KMS-11 (cell line): ENCODE measurements at regions not wholly inside any gene's neighbourhood (a gene's known extent, or its start where the extent isn't known, plus 50 kb on each side); places are given as distances from the start of the nearest gene placed in this dataset.

Experiments used
- H2AFZ ChIP-seq: fragments of 200-600 bp; sonication (generic); 2 replicates; pipeline ENCODE4 v1.6.1; 2016; ENCODE audit warnings: antibody characterized with exemption, mixed run types, low read depth
- H3K27ac ChIP-seq: fragments of 200-600 bp; sonication (generic); 2 replicates; pipeline ENCODE4 v1.6.1; 2016; ENCODE audit warnings: mild to moderate bottlenecking, mixed run types
- H3K27me3 ChIP-seq: fragments of 200-600 bp; sonication (generic); 2 replicates; pipeline ENCODE4 v1.6.1; 2017; ENCODE audit warnings: mild to moderate bottlenecking, low read depth, mixed run types, moderate library complexity; ENCODE audit not compliant: insufficient read depth
- H3K36me3 ChIP-seq: fragments of 200-600 bp; sonication (generic); 2 replicates; pipeline ENCODE4 v1.6.1; 2017; ENCODE audit warnings: mild to moderate bottlenecking, mixed run types; ENCODE audit not compliant: insufficient read depth
- H3K4me1 ChIP-seq: fragments of 200-600 bp; sonication (generic); 2 replicates; pipeline ENCODE4 v1.6.1; 2016; ENCODE audit warnings: mild to moderate bottlenecking, low read depth, mixed run types; ENCODE audit not compliant: poor library complexity, severe bottlenecking
- H3K4me2 ChIP-seq: fragments of 200-600 bp; sonication (generic); 2 replicates; pipeline ENCODE4 v1.7.0; 2016; ENCODE audit warnings: mild to moderate bottlenecking, mixed run types
- H3K4me3 ChIP-seq: fragments of 200-600 bp; sonication (generic); IDR thresholded peaks from 2 replicates; pipeline ENCODE4 v1.6.1; 2017; ENCODE audit warnings: low read depth, low read length, mixed read lengths; ENCODE audit not compliant: insufficient read depth
- H3K79me2 ChIP-seq: fragments of 200-600 bp; sonication (generic); 2 replicates; pipeline ENCODE4 v1.6.1; 2016; ENCODE audit warnings: low read depth, mixed run types; ENCODE audit not compliant: insufficient read depth
- H3K9ac ChIP-seq: fragments of 200-600 bp; sonication (generic); 2 replicates; pipeline ENCODE4 v1.6.1; 2016; ENCODE audit warnings: mild to moderate bottlenecking, mixed run types
- H4K20me1 ChIP-seq: fragments of 200-600 bp; sonication (generic); 2 replicates; pipeline ENCODE4 v1.6.1; 2016; ENCODE audit warnings: mild to moderate bottlenecking, mixed run types; ENCODE audit not compliant: insufficient read depth
- CTCF ChIP-seq: fragments of 200-600 bp; sonication (generic); conservative IDR thresholded peaks from 2 replicates; pipeline ENCODE4 v1.6.1; 2017; ENCODE audit warnings: low read depth, mild to moderate bottlenecking, antibody characterized with exemption, low read length, moderate library complexity, mixed read lengths

GRCh38 chr18:73006331-73006730 is 138.5 kb upstream of the NETO1 start:
- H3K27ac ChIP-seq: no peak overlapping the region
- H3K79me2 ChIP-seq: no peaks in the 10 kb centered on the region
- H3K9ac ChIP-seq: no peak overlapping the region
- no peak overlapping the region for H3K4me3 ChIP-seq
- H3K4me1 ChIP-seq: no peaks in the 10 kb centered on the region
- H3K4me2 ChIP-seq: no peak overlapping the region
- H4K20me1 ChIP-seq: no peaks in the 10 kb centered on the region
- no peak for TF ChIP-seq CTCF
- no peaks in the 10 kb centered on the region for H3K36me3 ChIP-seq
- H3K27me3 ChIP-seq: no peaks in the 10 kb centered on the region
- no peak overlapping the region for H2AFZ ChIP-seq

GRCh38 chr18:73004260-73004659 is 136.5 kb upstream of the NETO1 start:
- Histone ChIP-seq H3K4me2 (no peak overlapping the region), H3K4me1 (no peaks in the 10 kb centered on the region), H3K27me3 (no peaks in the 10 kb centered on the region), H3K4me3 (no peak overlapping the region), H3K27ac (no peak overlapping the region), H2AFZ (no peak overlapping the region), H3K79me2 (no peaks in the 10 kb centered on the region), H3K36me3 (no peaks in the 10 kb centered on the region), H4K20me1 (no peaks in the 10 kb centered on the region), H3K9ac (no peak overlapping the region)
- TF ChIP-seq CTCF: no peak

GRCh38 chr18:72999971-73000607 is 132.3 kb upstream of the NETO1 start:
- no peak overlapping the region for H3K9ac ChIP-seq
- H3K36me3 ChIP-seq: no peaks in the 10 kb centered on the region
- no peaks in the 10 kb centered on the region for H3K27me3 ChIP-seq
- H3K4me3 ChIP-seq: no peak overlapping the region
- H3K4me1 ChIP-seq: no peaks in the 10 kb centered on the region
- no peaks in the 10 kb centered on the region for H4K20me1 ChIP-seq
- no peak overlapping the region for H3K27ac ChIP-seq
- TF ChIP-seq CTCF: no peak
- H3K4me2 ChIP-seq: no peak overlapping the region
- no peak overlapping the region for H2AFZ ChIP-seq
- H3K79me2 ChIP-seq: no peaks in the 10 kb centered on the region

- H3K27me3 ChIP-seq: no peaks in the 10 kb centered on the region
- no peak overlapping the region for H2AFZ ChIP-seq
- no peak for TF ChIP-seq CTCF
- H4K20me1 ChIP-seq: no peaks in the 10 kb centered on the region
- no peaks in the 10 kb centered on the region for H3K4me1 ChIP-seq
- H3K4me3 ChIP-seq: no peak overlapping the region
- H3K27ac ChIP-seq: no peak overlapping the region
- H3K4me2 ChIP-seq: no peak overlapping the region
- no peaks in the 10 kb centered on the region for H3K79me2 ChIP-seq
- H3K36me3 ChIP-seq: no peaks in the 10 kb centered on the region
- no peak overlapping the region for H3K9ac ChIP-seq
These were observed 127.8 kb upstream of the NETO1 start for GRCh38 chr18:72995558-72995957.
